ENCODE measurements at regions not wholly inside any gene's neighbourhood (a gene's known extent, or its start where the extent isn't known, plus 50 kb on each side); places are given as distances from the start of the nearest gene placed in this dataset.

- TF ChIP-seq POLR2AphosphoS5 (IDR thresholded peaks at IDR 0.05; ENCODE audit: borderline replicate concordance, low read depth, low read length) (no peak), FOXP2 (optimal IDR thresholded peaks at IDR 0.05; ENCODE audit: control extremely low read depth, extremely low read length, insufficient read depth) (no peak)
Observed at GRCh38 chr17:12395733-12396354, 269.8 kb upstream of the MYOCD start.
